Activated naive CD8-positive, alpha-beta T cell treated with anti-CD3 and anti-CD28 coated beads for 36 hours (primary cell): ENCODE measurements at regions not wholly inside any gene's neighbourhood (a gene's known extent, or its start where the extent isn't known, plus 50 kb on each side); places are given as distances from the start of the nearest gene placed in this dataset.
"Not testable (repeated sequence)": the region's sequence is repeated elsewhere in the genome, so short reads cannot be mapped to it uniquely, and the experiment has no call there.

Experiments
- DNase-seq: peaks from one replicate; pipeline ENCODE4 v3.0.0; 2021
- H3K27ac Mint-ChIP-seq: one replicate; pipeline ENCODE4 v1.8.0; 2022; ENCODE audit warnings: mild to moderate bottlenecking, moderate library complexity, mixed read lengths
- H3K27me3 Mint-ChIP-seq: one replicate; pipeline ENCODE4 v1.8.0; 2022; ENCODE audit warnings: mild to moderate bottlenecking, mixed read lengths
- H3K36me3 Mint-ChIP-seq: one replicate; pipeline ENCODE4 v1.8.0; 2021; ENCODE audit warnings: mild to moderate bottlenecking, mixed read lengths
- H3K4me1 Mint-ChIP-seq: one replicate; pipeline ENCODE4 v1.8.0; 2021; ENCODE audit warnings: mixed read lengths
- H3K4me3 Mint-ChIP-seq: one replicate; pipeline ENCODE4 v1.8.0; 2022; ENCODE audit warnings: mild to moderate bottlenecking, moderate library complexity, mixed read lengths
- H3K9me3 Mint-ChIP-seq: one replicate; pipeline ENCODE4 v1.8.0; 2022; ENCODE audit warnings: mixed read lengths

DNA sequence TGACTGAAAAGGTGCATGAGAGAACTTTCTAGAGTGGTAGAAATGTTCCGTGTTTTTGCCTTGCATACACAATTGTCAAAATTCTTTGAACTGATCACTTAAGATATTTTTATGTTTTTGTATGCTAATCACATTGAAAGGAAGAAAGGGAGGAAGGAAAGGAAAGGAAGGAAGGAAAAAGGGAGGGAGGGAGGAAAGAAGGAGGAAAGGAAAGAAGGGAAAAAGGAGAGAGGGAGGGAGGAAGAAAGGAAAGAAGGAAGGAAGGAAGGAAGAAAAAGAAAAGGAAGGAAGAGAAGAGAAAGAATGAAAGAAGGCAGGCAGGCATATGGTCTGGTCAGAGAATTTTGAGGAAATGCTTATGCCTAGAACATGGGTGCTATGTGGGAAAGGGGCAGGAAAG is 68.4 kb upstream of the PGBD5 start:
- Mint-ChIP-seq H3K27ac (no peak overlapping the region), H3K27me3 (peaks cover 28% of the 10 kb centered on the region), H3K4me1 (no peaks in the 10 kb centered on the region), H3K36me3 (no peaks in the 10 kb centered on the region), H3K9me3 (no peaks in the 10 kb centered on the region), H3K4me3 (no peak overlapping the region)
- no peak for DNase-seq

DNA sequence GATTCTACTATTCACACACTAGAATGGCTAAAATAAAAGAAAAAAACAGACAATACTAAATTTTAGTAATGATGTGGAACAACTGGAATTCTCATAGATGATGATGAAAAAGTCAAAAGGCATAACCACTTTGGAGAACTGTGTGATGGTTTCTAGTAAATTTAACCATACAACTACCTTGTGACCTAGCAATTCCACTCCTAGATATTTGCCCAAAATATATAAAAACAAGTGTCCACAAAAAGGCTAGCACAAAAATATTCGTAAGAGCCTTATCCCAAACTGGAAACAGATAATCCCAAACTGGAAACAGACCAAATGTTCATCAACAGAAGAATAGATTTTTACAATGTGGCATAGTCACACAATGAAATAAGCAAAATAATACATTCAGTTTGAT is 67.9 kb upstream of the PGBD5 start:
- H3K36me3 Mint-ChIP-seq, result no peaks in the 10 kb centered on the region
- no peaks in the 10 kb centered on the region for H3K9me3 Mint-ChIP-seq
- peaks cover 28% of the 10 kb centered on the region for H3K27me3 Mint-ChIP-seq
- no peak for DNase-seq
- H3K4me3 Mint-ChIP-seq, result no peak overlapping the region
- no peak overlapping the region for H3K27ac Mint-ChIP-seq
- H3K4me1 Mint-ChIP-seq, result no peaks in the 10 kb centered on the region

DNA sequence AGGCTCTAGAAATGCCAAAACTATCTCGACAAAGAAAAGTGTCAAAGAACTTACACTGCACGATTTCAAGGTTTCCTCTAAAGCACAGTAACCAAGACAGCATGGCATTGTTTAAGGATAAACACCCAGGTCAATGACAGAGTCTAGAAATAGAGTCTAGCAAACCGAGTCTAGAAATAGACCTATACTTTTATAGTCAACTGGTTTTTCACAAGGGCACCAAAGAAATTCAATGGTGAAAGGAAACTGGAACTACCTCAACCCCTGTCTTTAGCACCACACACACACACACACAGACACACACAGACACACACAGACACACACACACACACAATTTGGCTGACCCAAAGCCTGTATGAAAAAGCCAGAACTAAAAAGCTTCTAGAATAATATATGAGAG is 67.1 kb upstream of the PGBD5 start:
- Mint-ChIP-seq H3K4me1 (no peaks in the 10 kb centered on the region), H3K9me3 (no peaks in the 10 kb centered on the region), H3K36me3 (no peaks in the 10 kb centered on the region), H3K27me3 (peaks cover 25% of the 10 kb centered on the region), H3K4me3 (no peak overlapping the region), H3K27ac (no peak overlapping the region)
- DNase-seq, result no peak

DNA sequence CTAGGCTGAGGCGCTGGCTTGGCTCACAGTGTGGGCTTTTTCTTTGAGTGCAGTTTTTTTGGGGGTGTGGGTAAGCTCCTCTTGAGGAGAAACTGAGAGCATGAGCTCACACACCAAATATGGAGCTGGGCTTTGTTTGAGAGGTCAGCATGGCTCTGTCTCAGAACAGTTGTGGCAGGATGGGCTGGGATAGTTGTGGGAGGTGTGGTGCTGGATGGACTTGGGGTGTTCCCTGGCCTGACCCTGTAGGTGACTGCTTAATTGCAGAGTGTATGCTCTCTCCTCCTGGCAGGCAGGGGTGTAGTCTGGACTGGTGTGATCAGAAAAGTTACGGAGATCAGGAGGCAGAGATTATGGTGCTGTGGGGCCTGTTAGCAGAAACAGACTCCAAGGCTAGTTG is 64.3 kb upstream of the PGBD5 start:
- Mint-ChIP-seq H3K27ac (no peak overlapping the region), H3K9me3 (no peaks in the 10 kb centered on the region), H3K27me3 (peaks cover 17% of the 10 kb centered on the region), H3K4me1 (no peaks in the 10 kb centered on the region), H3K4me3 (no peak overlapping the region), H3K36me3 (no peaks in the 10 kb centered on the region)
- no peak for DNase-seq

DNA sequence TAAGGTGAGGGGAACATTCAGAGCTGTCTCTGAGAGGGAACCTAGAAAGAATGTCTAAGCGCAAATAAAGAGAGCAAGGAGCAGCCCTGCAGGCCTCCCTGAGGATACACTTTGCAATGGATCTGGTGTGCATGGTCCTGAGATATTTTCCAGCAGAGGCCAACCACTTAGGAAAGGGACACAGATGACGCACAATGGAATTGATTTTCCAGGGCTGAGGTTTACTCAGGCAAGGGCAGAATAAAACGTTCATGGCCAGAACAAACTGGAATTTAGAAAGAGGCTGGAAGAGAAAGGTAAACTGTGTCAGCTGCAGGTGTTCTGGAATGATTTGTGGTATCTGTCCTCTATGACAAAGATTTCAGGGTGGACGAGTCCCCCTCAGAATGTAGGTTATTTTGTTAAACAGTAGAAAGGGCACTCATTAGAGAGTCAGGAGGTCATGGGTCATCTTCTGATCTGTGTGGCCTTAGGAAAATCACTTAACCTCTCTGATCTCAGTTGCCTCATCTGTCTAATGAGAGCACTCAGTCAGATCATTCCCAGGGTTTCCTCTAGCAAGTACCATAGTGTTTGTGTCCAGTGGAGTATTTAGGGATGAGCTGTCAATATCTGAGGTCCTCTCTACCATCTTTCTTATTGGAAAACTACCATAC is 61.8 kb upstream of the PGBD5 start:
- Mint-ChIP-seq H3K9me3 (no peaks in the 10 kb centered on the region), H3K27ac (no peak overlapping the region), H3K27me3 (peaks cover 19% of the 10 kb centered on the region), H3K4me1 (no peaks in the 10 kb centered on the region), H3K36me3 (no peaks in the 10 kb centered on the region), H3K4me3 (no peak overlapping the region)
- no peak for DNase-seq

DNA sequence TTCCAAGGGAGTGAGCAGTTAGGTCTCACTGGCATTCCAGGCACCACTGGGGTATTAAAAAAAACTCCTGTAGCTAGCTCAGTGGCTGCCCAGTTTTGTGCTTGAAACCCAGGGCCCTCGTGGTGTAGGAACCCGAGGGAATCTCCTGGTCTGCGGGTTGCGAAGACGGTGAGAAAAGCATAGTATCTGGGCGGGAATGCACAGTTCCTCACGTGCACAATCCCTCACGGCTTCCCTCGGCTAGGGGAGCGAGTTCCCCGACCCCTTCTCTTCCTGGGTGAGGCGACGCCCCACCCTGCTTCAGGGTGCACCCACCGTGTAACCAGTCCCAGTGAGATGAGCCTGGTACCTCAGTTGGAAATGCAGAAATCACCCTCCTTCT is 50.5 kb upstream of the PGBD5 start:
- no peak for DNase-seq
- Mint-ChIP-seq H3K27ac (no peak overlapping the region), H3K36me3 (no peaks in the 10 kb centered on the region), H3K27me3 (peaks cover 66% of the 10 kb centered on the region), H3K9me3 (peaks cover 5% of the 10 kb centered on the region), H3K4me1 (no peaks in the 10 kb centered on the region), H3K4me3 (no peak overlapping the region)

DNA sequence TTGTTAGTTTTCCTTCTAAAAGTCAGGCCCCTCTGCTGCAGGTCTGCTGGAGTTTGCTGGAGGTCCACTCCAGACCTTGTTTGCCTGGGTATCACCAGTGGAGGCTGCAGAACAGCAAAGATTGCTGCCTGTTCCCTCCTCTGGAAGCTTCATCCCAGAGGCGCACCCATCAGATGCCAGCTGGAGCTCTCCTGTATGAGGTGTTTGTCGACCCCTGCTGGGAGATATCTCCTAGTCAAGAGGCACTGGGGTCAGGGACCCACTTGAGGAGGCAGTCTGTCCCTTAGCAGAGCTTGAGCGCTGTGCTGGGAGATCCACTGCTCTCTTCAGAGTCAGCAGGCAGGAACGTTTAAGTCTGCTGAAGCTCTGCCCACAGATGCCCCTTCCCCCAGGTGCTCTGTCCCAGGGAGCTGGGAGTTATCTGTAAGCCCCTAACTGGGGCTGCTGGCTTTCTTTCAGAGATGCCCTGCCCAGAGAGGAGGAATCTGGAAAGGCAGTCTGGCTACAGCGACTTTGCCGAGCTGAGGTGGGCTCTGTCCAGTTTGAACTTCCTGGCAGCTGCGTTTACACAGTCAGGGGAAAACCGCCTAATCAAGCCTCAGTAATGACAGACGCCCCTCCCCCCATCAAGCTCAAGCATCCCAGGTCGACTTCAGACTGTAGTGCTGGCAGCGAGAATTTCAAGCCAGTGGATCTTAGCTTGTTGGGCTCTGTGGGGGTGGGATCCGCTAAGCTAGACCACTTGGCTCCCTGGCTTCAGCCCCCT is 49.9 kb upstream of the PGBD5 start:
- H3K36me3 Mint-ChIP-seq, H3K4me1 Mint-ChIP-seq, H3K4me3 Mint-ChIP-seq, DNase-seq, H3K9me3 Mint-ChIP-seq, H3K27ac Mint-ChIP-seq: not testable (repeated sequence)
- H3K27me3 Mint-ChIP-seq, result peaks cover 66% of the 10 kb centered on the region
